Ureter (tissue), 1 donor: ENCODE measurements at regions not wholly inside any gene's neighbourhood (a gene's known extent, or its start where the extent isn't known, plus 50 kb on each side); places are given as distances from the start of the nearest gene placed in this dataset.

Source experiments
- DNase-seq: peaks from one replicate; pipeline ENCODE4 v3.0.0-alpha.2; 2020; ENCODE audit warnings: low spot score
- donor health status: DM: yes; HTN: yes; CAD: no.

DNA sequence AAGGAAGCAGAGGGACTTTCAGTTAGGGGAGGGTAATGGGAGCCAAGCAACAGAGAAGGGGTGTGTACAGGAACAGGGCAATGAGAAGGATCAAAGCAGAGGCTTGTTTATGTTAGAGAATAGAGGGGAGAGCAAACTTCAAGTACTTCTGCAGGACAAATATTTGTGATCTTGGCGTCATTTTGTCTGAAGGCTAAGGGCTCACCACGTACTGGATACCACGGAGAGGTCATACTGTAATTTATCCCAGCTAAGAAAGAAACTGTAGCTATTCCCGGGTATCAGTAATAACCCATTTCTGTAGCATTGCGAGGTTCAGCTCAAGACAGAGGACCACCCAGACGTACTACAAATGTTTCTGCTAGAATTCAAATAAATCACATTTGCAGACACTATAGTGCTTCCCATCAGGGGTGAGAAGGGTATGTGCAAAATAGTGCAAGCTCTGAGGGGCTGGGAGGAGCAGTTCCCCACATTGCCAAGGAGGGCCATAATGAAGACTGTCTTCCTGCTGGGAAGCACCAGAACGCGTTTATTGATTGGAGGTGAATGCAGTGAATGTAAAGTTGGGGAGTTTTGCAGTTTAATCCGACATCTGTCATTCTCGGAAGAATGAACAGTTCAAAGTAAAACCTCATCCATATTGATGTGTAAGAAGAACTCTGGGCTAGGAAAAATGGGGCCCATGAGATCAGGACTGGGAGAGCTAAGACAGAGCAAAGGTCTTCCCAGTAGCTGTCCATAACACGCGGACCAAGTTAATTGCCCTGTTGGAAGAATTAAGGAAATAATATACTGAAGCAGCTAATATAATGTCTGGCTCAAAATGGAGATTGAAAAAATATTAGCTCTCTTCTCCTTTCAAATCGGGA, 136.9 kb downstream of the RWDD3 start:
- no peak for DNase-seq

DNA sequence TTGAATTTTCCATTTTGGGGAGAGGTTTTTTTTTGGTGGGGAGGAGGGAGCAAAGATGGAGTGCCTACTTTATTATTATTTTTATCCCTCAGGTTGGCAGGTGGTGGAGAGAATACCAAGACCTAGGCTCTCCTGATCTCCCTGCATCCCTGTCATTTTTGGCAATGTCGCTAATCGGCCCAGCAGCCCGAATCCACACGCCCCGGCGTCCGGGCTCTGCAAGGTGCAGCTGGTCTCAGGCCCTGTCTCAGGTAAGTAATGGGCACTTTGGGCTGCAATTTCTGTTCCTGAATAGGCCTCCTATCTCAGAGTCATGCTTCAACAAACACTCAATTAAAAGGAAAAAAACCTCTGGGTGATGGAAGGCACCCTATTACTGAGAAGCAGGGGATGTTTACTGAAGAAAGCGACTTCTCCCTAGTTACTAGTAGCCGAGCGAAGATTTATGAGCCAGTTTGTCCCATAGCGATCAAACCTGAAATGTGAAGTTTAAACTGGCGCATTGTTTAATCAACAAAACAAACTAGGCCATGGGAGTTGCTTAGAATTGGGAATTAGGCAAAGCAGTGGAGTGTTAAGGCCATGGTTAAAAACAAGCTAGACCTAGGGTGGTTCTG, 137.8 kb downstream of the RWDD3 start:
- DNase-seq: no peak

DNA sequence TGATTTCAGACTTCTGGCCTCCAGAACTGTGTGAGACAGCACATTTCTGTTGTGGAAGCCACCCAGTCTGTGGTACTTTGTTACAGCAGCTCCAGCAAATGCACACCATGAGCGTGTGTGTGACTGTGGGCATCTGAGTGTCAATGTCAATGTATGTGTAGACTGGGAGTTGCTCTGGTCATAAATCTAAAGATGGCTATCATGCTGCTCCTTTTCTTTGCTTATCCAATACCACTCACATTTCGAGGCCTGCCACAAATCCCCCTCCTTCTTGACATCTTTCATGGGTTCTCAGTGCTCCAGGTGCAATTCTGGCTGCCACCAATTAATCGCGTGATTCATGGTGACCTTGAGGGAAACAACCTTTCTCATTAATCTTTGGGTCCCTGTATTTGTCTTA, 141.2 kb downstream of the RWDD3 start:
- no peak for DNase-seq

DNA sequence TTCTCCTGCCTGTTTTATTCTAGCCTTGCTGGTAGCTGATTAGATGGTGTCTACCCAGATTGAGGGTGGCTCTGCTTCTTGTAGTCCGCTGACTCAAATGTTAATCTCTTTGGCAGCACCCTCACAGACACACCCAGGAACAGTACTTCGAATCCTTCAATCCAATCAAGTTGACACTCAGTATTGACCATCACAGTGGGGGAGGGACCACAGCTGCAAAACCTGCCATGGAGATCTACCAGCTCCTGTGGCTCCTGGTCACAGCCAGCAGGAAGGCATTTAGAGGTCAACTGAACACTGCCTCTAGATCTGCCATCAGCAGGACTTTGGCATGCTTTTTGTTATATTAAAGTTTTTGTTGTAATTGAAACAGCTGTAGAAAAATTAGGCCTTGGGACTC, 146.9 kb downstream of the RWDD3 start:
- no peak for DNase-seq

DNA sequence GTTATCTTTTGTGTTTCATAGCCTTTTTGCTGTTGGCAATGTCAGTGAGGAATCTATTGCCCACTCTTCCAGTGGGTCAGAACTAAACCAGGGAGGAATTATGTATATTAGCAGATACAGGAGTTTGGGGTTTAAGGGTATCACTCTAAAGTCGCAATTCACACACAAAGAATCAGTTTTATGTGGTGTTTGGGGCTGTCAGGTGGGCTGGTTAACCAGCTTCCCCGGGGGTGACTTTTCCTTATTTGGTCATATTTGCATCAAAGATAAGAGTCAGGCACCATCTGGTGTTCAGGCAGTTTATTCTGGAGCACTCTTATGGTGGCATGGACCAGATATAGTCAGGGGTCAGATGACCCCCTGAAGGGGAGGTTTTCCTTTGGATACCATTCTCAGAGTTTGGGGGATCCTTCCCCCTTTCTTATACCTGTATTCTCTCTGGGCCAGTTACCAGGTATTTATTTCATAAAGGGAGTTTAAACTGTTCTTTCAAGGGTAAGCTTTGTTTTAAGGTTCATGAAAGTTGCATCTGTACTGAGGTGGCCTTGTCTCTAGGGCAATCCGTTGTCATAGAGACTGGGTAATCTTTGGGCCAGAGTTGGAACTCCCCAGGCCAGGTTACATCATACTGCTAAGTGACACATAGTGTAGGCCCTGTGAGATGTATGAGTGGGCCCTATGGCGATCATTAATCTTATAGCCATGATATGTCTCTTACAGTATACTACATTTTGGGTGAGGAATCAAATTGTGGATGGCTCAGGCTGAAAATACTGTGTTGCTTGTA, 148.2 kb downstream of the RWDD3 start:
- no peak for DNase-seq

DNA sequence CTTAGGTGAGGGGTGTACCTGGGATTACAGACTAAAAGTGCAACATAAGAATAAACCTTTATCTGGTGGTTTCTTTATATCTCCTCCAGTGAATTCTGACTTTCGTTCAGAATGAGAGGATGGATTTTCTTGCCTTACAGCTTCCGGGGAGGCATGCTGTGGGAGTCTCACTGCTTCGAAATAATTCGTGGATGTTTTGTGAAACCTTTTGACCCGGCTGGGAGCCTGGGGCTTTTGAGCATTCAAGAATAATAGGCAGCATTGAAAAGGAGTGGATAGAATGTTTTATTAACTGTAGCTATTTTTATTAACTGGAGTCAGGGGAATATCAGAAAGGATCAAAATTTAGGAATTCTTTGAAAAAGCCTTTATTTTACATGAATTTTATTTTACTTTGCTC, 149.1 kb downstream of the RWDD3 start:
- no peak for DNase-seq

DNA sequence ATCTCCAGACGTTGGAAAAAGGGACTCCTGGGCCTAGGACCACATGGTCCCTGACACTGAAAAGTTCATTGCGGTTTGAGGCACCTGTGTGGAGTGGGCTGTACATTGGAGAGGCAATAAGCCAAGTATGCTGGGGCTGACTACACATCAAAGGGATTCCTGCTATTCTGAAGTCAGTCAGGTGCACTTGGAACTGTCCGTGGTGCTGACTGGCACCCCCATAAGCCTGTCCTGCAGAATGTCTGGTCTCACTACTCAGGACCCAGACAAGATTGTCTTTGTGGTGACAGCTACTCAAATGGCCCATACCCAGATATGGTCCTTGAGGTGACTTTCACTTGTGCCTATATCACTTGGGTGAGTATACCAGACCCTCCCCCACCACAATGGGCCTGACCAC, 150.6 kb downstream of the RWDD3 start:
- DNase-seq: no peak

DNA sequence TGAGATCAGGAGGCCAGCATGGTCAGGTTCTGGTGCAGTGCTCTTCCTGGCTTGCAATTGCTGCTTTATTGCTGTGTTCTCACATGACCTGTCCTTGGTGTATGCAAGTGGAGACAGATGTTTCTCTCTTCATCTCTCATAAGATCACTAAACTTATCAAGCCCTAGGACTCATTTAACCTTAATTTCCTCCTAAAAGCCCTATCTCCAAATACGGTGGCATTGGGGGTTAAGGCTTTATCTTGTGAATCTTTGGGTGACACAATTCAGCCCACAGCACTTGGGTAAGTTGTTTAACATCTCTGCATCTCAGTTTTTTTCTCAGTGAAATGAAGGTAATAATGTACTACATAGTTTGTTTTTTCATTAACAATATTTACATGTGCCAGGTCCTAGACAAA, 152.4 kb downstream of the RWDD3 start:
- no peak for DNase-seq

DNA sequence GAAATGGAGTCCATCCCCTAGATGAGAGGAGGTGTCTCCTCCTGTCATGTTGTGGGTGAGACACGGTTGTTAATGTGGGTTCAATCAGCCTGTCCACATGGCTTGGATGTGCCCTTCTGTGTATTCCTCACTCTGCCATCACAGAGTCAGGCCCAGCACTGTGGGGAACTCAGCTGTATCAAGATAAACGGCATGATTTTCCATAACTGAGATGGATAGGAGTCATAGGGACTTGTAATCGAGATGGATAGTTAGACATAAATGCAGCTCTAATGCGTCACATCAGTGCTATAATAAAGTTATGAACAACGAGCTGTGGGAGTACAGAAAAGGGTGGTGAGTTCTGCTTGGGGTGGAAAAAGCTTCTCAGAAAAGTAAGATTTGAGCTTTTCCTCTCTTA, 152.9 kb downstream of the RWDD3 start:
- DNase-seq: no peak

DNA sequence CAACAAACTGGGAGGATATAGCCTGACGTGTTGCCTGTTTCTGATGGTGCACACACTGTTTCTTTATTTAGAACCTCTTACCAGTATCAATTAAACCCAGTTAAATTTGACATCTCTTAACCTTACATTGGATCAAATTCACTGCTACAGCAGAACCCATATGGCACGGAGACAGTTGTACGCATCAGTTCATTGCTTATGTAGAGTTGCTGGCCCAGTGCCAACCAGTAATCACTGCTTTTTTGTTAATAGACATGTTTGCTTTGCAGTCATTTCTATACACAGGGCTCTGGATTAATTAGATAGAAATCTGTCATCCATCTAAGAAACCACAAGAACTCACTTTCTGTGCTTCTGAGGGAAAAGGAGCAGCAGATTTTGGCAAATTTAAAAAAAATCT, 154.0 kb downstream of the RWDD3 start:
- no peak for DNase-seq

DNA sequence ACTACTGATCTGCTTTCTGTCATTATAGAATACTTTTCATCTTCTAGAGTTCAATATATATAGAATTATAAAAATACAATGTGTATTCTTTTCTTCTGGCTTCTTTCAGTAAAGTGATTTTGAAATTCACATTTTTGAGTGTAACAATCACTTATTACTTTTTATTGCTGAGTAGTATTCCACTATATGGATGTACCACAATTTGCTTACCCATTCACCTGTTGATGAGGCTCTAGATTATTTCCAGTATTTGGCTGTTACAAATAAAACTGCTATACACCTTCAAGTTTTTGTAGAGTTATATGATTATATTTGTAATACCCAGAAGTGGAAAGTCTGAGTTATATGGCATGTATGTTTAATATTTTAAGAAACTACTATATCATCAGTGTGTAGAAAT, 159.4 kb downstream of the RWDD3 start:
- DNase-seq: no peak

DNA sequence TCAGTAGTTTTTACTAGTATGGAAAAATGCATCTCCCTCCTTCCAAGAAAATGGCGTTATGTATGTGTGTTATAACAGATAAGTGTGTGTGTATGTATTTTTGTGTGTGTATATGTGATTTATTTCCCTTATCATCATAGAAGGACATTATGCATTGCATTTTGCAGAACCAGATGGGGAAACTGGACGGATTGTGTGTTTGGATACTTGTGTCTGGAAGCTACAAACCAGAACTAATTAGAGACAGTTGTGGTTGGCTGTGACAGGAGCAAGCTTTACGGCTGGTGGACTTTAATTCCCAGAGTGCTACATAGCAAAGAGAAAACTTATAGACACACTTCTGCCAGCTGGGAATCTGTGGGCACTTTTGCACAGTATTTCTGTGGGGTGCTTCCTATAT, 162.5 kb downstream of the RWDD3 start:
- DNase-seq: no peak

DNA sequence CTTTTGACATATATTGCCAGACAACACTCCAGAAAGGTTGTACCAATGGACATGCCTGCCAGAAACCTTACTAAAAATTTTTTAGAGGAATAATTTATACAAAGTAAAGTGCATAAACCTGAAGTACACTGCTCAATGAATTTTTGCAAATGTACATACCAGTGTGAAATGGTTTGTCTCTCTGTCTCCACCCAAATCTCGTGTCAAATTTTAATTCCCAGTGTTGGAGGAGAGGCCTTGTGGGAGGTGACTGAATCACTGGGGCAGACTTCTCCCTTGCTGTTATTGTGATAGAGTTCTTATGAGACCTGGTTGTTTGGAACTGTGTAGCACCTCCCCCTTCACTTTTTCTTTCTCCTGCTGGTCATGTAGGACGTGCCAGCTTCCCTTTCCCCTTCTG, 168.8 kb downstream of the RWDD3 start:
- DNase-seq: no peak

DNA sequence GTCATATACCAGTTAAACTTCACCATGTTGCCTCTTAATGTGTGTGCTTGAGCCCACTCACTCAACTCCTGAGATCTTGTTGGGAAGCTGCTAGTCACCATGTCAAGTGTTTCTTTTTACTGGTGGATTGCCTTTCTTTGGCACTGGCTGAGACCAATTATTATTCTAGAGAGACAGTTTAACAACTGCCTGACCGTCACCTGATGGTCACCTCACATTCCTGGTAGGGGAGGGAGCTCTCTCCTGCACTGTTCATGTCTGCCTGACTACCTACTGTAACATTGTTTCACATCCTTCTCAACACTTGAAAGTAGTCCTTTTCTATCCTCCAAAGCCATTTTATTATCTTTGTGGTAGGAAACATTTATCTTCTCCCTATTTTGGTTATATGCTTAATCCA, 172.3 kb downstream of the RWDD3 start:
- no peak for DNase-seq

DNA sequence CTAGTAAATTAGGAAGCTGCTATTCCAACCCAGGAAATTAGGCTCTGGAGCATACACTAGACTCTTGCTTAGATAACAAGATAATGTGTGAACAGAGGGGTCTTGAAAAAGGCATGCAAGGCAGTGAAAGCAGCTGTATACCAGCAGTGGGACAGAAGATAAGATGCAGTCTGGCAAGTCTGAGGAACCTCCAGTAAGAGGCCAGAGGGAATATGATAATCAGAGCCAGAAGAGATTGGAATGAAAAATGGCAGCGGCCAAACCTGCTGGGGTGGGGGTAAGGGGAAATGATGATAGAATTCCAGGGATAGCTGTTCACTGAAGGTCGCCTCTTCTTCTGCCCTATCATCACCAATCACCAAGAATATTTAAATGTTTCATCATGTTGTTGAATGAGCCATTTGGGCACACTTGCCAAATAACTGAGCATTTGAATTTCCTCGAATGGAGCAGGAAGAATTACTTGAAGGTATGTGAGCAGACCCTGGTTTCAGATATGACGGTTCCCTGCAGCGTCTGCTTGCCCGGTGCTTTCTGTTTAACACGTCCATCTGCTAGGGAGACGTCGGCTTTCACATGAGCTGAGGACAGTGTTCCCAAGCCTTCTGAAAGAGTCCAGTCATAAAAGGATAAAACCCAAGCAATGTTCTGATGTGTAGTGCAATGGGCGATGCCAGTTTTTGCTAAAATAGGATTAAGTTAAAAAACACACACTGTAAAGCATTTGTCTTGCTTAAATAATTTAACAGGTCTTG, 173.3 kb downstream of the RWDD3 start:
- no peak for DNase-seq

DNA sequence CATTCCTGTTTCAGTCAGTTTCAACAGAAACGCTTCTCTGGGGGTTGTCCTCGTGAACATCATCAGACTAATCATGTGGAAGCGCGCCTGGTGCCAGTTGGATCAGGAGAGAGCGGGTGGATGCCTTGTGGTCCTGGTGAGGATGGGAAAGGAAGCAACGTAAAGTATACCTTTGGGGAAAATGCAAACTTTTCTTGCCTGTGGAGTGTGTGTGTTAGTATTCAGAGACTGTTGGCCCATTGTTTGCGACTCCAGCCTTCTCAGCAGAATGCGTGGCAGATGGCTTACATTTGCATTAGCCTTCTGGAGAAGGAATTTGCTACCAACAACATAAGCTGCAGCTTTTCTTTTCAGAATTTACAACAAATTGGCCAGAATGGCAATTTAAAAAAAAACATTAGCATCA, 173.9 kb downstream of the RWDD3 start:
- DNase-seq: no peak

DNA sequence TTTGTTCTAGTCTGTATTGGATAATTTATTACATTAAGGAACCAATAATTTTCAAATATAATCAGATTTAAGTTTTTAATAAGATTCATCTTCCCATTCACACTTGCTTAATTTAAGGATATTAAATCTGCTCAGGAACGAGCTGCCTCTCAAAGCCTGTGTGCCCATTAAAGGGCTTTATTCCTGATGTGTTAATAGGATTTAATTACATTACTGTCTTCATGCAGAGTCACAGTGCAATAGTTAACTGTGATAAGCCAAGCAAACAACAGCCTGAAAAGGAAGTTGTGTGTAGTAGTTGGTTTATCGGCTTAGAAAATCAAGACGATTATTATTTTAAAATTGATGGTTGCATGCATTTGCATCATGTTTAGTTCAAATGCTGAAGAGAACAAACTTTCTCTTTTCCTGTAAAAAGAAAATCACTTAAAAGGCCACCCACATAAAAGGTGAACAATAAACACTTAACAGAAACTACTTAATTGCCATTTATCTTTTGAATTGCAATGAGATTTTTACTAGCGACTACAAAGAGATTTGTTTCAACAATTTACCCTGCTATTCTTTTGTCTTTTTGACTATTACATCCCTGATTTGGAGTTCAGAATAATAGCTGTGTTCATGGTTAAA, 174.6 kb downstream of the RWDD3 start:
- no peak for DNase-seq

DNA sequence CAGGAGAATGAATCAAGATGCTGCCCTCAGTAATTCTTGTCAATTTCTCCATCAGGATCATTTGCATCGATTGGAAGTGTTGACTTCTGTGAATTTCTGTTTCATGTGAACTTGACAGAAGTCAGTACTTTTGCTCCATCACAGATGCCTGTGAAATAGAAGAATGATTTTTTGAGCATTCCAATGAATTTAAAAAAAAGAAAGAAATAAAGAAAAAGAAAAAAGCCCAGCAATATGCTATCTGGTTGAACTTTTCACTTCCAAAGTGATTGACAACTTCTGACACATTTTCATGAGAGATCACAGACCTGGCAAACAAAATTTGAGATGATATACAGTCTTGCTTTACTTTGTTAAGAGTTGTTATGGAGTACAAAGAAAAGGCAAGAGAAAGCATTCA, 175.3 kb downstream of the RWDD3 start:
- DNase-seq: no peak

DNA sequence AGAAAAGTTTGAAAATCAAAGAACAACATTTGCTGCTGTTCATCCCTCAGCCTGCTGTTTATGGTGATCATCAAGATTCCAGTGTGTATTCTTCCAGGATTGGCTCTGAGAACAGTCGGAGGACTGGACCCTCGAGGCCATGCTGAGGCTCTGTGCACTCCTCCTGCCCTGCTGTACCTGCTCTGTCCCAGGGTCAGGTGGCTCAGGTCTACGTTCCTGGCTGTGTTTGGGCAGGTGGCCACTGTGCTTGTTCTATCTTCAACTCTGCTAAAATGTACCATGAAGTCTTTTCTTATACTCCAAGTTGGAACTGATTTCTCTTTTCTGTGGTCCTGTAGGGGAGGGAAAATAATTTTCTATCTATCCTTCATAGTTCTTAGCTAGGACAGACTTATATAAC, 175.9 kb downstream of the RWDD3 start:
- no peak for DNase-seq

DNA sequence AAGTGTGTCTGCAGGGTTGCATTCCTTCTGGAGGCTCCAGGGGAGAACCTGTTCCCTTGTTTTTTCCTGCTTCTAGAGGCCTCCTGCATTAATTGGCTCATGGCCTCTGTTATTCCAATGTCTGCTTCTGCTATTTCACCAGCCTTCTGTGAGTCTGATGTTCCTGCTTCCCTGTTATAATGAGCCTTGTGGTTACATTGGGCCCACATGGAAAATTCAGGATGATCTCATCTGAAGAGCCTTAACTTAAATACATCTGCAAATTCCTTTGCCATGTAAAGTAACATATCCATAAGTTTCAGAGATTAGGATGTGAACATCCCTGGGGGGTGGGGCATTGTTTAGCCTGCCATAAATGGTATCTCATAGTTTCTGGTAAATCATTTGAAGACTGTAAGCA, 181.1 kb downstream of the RWDD3 start:
- DNase-seq: no peak

DNA sequence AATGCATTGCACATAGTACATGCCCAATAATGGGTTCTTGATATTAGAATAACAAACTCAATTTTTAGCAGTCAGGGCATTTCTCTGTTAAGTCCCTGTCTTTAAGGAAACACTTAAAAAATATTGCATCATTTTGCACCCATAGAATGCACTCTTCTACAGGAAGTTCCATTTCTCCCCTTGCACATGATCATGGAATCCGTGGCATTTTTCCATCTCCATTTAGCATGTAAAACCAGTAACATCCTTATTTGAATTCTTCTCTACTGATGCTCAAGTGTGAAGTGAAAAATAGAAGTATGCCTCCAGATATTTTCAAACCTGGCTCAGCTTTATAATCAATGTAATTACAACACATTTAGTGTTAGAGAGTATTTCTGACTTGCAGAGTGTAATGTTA, 192.8 kb downstream of the RWDD3 start:
- no peak for DNase-seq

DNA sequence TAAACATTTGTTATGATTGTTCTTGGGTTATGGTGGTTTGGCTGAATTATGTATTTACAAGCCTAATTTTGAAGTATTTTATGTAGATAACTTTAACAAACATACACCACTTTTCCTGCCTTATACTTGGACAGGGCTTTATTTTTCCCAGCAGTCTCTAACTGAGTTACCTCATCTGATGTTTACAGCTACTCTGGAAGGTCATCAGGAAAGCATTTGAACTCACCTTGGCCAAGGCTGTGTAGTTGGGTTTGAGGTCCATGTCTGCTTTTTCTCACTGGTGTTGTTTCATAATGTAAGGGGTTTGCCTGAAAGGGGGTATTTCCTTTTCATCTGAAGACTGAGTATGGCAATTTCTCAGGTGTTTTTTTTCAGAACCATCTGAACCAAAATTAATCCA, 193.5 kb downstream of the RWDD3 start:
- DNase-seq: no peak
